HEK293 (cell line): ENCODE measurements at regions not wholly inside any gene's neighbourhood (a gene's known extent, or its start where the extent isn't known, plus 50 kb on each side); places are given as distances from the start of the nearest gene placed in this dataset.

Experiments used
- CTCF ChIA-PET: fragments of 350-600 bp; formaldehyde crosslinking; extraction: SDS; loops from one replicate; lab custom pipeline; 2021; ENCODE audit warnings: antibody characterized with exemption; lab: Yijun Ruan, JAX
- POLR2A ChIA-PET: fragments of 300-600 bp; formaldehyde crosslinking; extraction: SDS; loops from one replicate; lab custom pipeline; 2020; ENCODE audit warnings: antibody characterized with exemption, inconsistent platforms; lab: Yijun Ruan, JAX
- H3K27ac ChIP-seq: fragments of 200-500 bp; sonication (Bioruptor generic); 2 replicates; pipeline ENCODE4 v1.5.1; 2014; ENCODE audit warnings: low read depth, low read length, control low read depth, inconsistent platforms; ENCODE audit errors: extremely low read depth
- H3K36me3 ChIP-seq, 2 experiments: fragments of 200-500 bp in 1 of 2; sonication (Bioruptor generic) in 1 of 2; 1 replicate in 1 of 2; 2 replicates in 1 of 2; pipeline ENCODE4 v1.5.1; 2014 to 2017; ENCODE audit warnings: inconsistent platforms in 2 of 2, low read length in 2 of 2; ENCODE audit not compliant: control insufficient read depth in 2 of 2, insufficient read depth in 1 of 2
- H3K4me1 ChIP-seq: fragments of 200-500 bp; sonication (Bioruptor generic); 2 replicates; pipeline ENCODE4 v1.5.1; 2014; ENCODE audit warnings: mild to moderate bottlenecking, low read length, inconsistent platforms; ENCODE audit not compliant: control insufficient read depth, insufficient read depth
- H3K4me3 ChIP-seq: 2 replicates; pipeline ENCODE4 v1.5.1; 2011; ENCODE audit warnings: low read depth, mild to moderate bottlenecking, control low read depth, low read length, moderate library complexity
- H3K9me3 ChIP-seq: fragments of 200-500 bp; sonication (Bioruptor generic); 2 replicates; pipeline ENCODE4 v1.5.1; 2014; ENCODE audit warnings: low read depth, low read length, inconsistent platforms; ENCODE audit not compliant: control insufficient read depth, insufficient read depth
- GLI2 ChIP-seq: fragments of 450-650 bp; formaldehyde crosslinking; IDR thresholded peaks from 2 replicates; pipeline ENCODE4; 2017; ENCODE audit warnings: missing biosample characterization, missing genetic modification characterization, low read depth, borderline replicate concordance
- KLF7 ChIP-seq: fragments of 450-650 bp; formaldehyde crosslinking; IDR thresholded peaks from 2 replicates; pipeline ENCODE4 v1.5.1; 2016; ENCODE audit warnings: missing biosample characterization, missing genetic modification characterization, borderline replicate concordance
- OVOL3 ChIP-seq: fragments of 450-650 bp; formaldehyde crosslinking; IDR thresholded peaks from 2 replicates; pipeline ENCODE4 v1.5.1; 2016; ENCODE audit warnings: missing biosample characterization, missing genetic modification characterization
- YY2 ChIP-seq: fragments of 450-650 bp; formaldehyde crosslinking; IDR thresholded peaks from 2 replicates; pipeline ENCODE4 v1.5.1; 2016; ENCODE audit warnings: missing biosample characterization, missing genetic modification characterization
- ZBTB21 ChIP-seq: fragments of 450-650 bp; formaldehyde crosslinking; IDR thresholded peaks from 2 replicates; pipeline ENCODE4 v1.5.1; 2017; ENCODE audit warnings: missing biosample characterization, missing genetic modification characterization
- ZFP37 ChIP-seq: fragments of 450-650 bp; formaldehyde crosslinking; IDR thresholded peaks from 2 replicates; pipeline ENCODE4 v1.5.1; 2016; ENCODE audit warnings: missing biosample characterization, missing genetic modification characterization
- ZFP69B ChIP-seq: fragments of 450-650 bp; formaldehyde crosslinking; IDR thresholded peaks from 2 replicates; pipeline ENCODE4 v1.5.1; 2016; ENCODE audit warnings: missing biosample characterization, missing genetic modification characterization
- ZNF133 ChIP-seq: fragments of 450-650 bp; formaldehyde crosslinking; IDR thresholded peaks from 2 replicates; pipeline ENCODE4 v1.5.1; 2016; ENCODE audit warnings: missing biosample characterization, missing genetic modification characterization
- ZNF184 ChIP-seq: fragments of 450-650 bp; IDR thresholded peaks from 2 replicates; pipeline ENCODE4 v1.5.1; 2018; ENCODE audit warnings: missing biosample characterization, mild to moderate bottlenecking, missing genetic modification characterization
- ZNF239 ChIP-seq: fragments of 450-650 bp; formaldehyde crosslinking; IDR thresholded peaks from 2 replicates; pipeline ENCODE4 v1.5.1; 2016; ENCODE audit warnings: missing biosample characterization, missing genetic modification characterization
- ZNF473 ChIP-seq: fragments of 450-650 bp; formaldehyde crosslinking; IDR thresholded peaks from 2 replicates; pipeline ENCODE4 v1.5.1; 2017; ENCODE audit warnings: missing biosample characterization, missing genetic modification characterization
- ZNF48 ChIP-seq: fragments of 450-650 bp; formaldehyde crosslinking; IDR thresholded peaks from 2 replicates; pipeline ENCODE4 v1.5.1; 2016; ENCODE audit warnings: missing biosample characterization, missing genetic modification characterization
- ZNF530 ChIP-seq: fragments of 450-650 bp; formaldehyde crosslinking; IDR thresholded peaks from 2 replicates; pipeline ENCODE4 v1.5.1; 2016; ENCODE audit warnings: low read depth, missing biosample characterization, missing genetic modification characterization
- ZNF558 ChIP-seq: fragments of 450-650 bp; formaldehyde crosslinking; IDR thresholded peaks from 2 replicates; pipeline ENCODE4 v1.5.1; 2016; ENCODE audit warnings: missing biosample characterization, missing genetic modification characterization
- ZNF596 ChIP-seq: fragments of 450-650 bp; IDR thresholded peaks from 2 replicates; pipeline ENCODE4 v1.5.0; 2018; ENCODE audit warnings: missing biosample characterization, mild to moderate bottlenecking, missing genetic modification characterization, moderate library complexity
- ZNF624 ChIP-seq: fragments of 450-650 bp; formaldehyde crosslinking; IDR thresholded peaks from 2 replicates; pipeline ENCODE4 v1.5.1; 2017; ENCODE audit warnings: missing biosample characterization, missing genetic modification characterization
- ZNF768 ChIP-seq: fragments of 450-650 bp; formaldehyde crosslinking; IDR thresholded peaks from 2 replicates; pipeline ENCODE4 v1.5.1; 2018; ENCODE audit warnings: missing biosample characterization, mild to moderate bottlenecking, missing genetic modification characterization
- ZNF843 ChIP-seq: fragments of 450-650 bp; formaldehyde crosslinking; IDR thresholded peaks from 2 replicates; pipeline ENCODE4 v1.5.1; 2016; ENCODE audit warnings: missing biosample characterization, missing genetic modification characterization
- TF ChIP-seq, protein P1 (sequence below): fragments of 450-650 bp; formaldehyde crosslinking; IDR thresholded peaks from 2 replicates; pipeline ENCODE4 v1.5.1; 2016; ENCODE audit warnings: missing biosample characterization, missing genetic modification characterization, low read depth
- TF ChIP-seq, protein P2 (sequence below): fragments of 450-650 bp; formaldehyde crosslinking; IDR thresholded peaks from 2 replicates; pipeline ENCODE4 v1.5.1; 2016; ENCODE audit warnings: missing biosample characterization, missing genetic modification characterization
- TF ChIP-seq, protein P3 (sequence below): fragments of 450-650 bp; IDR thresholded peaks from 2 replicates; pipeline ENCODE4 v1.5.1; 2018; ENCODE audit warnings: missing biosample characterization, mild to moderate bottlenecking, missing genetic modification characterization
- TF ChIP-seq, protein P4 (sequence below): fragments of 450-650 bp; IDR thresholded peaks from 2 replicates; pipeline ENCODE4 v1.5.1; 2018; ENCODE audit warnings: missing biosample characterization, missing genetic modification characterization

DNA sequence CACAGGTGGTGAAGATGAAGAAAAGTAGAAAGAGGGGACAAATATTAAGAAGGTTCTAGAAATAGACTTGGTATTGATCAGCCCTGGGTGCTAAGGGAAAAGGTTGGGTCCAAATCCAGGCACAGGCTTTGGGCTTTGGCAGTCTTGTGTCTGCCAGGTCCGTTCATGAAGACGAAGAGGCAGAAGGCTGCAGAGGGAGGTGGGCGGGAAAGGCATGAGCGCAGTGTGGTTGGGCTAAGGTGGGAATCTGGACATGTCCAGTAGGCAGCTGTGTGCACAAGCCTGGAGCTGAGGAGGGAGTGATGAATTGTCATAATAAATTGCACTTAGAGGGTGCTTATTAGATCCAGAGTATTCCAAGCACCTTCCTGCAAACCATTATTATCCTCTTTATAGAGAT, 105.7 kb upstream of the TEX51 start:
- Histone ChIP-seq H3K4me1 (no peaks in the 10 kb centered on the region), H3K36me3 (no peaks in the 10 kb centered on the region), H3K27ac (no peak overlapping the region), H3K4me3 (no peak overlapping the region), H3K9me3 (no peaks in the 10 kb centered on the region)
- no peak for TF ChIP-seq OVOL3 (tag by site-specific recombination)
- TF ChIP-seq ZBTB21 (tag by site-specific recombination), result no peak
- TF ChIP-seq, protein P1, sequence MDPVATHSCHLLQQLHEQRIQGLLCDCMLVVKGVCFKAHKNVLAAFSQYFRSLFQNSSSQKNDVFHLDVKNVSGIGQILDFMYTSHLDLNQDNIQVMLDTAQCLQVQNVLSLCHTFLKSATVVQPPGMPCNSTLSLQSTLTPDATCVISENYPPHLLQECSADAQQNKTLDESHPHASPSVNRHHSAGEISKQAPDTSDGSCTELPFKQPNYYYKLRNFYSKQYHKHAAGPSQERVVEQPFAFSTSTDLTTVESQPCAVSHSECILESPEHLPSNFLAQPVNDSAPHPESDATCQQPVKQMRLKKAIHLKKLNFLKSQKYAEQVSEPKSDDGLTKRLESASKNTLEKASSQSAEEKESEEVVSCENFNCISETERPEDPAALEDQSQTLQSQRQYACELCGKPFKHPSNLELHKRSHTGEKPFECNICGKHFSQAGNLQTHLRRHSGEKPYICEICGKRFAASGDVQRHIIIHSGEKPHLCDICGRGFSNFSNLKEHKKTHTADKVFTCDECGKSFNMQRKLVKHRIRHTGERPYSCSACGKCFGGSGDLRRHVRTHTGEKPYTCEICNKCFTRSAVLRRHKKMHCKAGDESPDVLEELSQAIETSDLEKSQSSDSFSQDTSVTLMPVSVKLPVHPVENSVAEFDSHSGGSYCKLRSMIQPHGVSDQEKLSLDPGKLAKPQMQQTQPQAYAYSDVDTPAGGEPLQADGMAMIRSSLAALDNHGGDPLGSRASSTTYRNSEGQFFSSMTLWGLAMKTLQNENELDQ, result no peak
- TF ChIP-seq, protein P2, sequence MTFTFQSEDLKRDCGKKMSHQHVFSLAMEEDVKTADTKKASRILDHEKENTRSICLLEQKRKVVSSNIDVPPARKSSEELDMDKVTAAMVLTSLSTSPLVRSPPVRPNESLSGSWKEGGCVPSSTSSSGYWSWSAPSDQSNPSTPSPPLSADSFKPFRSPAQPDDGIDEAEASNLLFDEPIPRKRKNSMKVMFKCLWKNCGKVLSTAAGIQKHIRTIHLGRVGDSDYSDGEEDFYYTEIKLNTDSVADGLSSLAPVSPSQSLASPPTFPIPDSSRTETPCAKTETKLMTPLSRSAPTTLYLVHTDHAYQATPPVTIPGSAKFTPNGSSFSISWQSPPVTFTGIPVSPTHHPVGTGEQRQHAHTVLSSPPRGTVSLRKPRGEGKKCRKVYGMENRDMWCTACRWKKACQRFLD (tag by site-specific recombination), result no peak
- no peak for TF ChIP-seq ZNF133
- TF ChIP-seq, protein P3, sequence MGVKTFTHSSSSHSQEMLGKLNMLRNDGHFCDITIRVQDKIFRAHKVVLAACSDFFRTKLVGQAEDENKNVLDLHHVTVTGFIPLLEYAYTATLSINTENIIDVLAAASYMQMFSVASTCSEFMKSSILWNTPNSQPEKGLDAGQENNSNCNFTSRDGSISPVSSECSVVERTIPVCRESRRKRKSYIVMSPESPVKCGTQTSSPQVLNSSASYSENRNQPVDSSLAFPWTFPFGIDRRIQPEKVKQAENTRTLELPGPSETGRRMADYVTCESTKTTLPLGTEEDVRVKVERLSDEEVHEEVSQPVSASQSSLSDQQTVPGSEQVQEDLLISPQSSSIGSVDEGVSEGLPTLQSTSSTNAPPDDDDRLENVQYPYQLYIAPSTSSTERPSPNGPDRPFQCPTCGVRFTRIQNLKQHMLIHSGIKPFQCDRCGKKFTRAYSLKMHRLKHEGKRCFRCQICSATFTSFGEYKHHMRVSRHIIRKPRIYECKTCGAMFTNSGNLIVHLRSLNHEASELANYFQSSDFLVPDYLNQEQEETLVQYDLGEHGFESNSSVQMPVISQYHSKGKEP (tag by site-specific recombination), result no peak
- no peak for TF ChIP-seq ZNF558 (tag by site-specific recombination)
- TF ChIP-seq KLF7 (tag by site-specific recombination), result no peak
- TF ChIP-seq ZNF768 (tag by site-specific recombination), result no peak
- TF ChIP-seq ZNF473 (tag by site-specific recombination), result no peak
- no peak for TF ChIP-seq ZNF48 (tag by site-specific recombination)
- TF ChIP-seq GLI2 (tag by site-specific recombination), result no peak
- no peak for TF ChIP-seq ZNF624 (tag by site-specific recombination)
- no peak for TF ChIP-seq ZNF530 (tag by site-specific recombination)
- ChIA-PET CTCF (interaction anchor here (0.6 kb wide), 1 partner anchor 179 kb away, joined by 5 read pairs; no protein-coding TSS in a partner anchor), POLR2A (no interaction called here)

DNA sequence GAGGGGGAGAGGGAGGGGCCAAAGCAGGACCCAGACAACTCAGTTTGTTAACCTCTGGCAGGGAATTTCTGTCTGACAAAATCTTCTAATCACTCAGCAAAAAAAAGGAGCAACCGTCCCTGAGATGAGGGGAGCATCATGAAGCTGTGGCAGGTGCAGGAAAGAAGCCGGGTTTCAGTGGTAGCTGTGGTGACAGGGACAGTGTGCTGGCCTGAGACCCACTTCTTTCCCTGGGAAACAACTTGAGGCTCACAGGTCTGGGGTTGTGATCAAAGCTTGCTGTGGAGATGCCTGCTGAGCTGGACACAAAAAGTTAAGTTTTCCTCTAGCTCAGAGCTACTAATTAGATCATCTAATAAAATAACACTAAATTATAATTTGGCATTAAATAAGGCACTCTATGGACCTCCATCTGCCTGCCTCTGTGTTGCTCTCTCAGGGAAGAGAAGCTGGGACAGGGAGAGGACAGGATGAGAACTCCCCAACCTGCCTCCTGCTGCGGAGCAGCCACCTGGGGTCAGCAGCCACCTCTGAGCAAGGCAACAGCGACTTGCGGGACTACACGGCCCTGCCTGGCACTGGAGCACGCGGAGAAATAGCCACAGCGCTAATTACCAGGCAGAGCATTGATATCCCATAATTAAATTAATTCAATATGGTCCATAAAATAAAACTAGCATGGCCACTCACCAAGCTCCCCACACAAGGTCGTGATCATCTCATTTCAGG, 104.6 kb upstream of the TEX51 start:
- CTCF ChIA-PET, result interaction anchor here (0.6 to 1.1 kb wide), 2 partner anchors 15 to 71 kb away, joined by 3 read pairs; no protein-coding TSS in a partner anchor
- H3K27ac ChIP-seq, result no peak overlapping the region
- no peak for TF ChIP-seq ZNF843
- POLR2A ChIA-PET, result no interaction called here
- H3K4me3 ChIP-seq, result no peak overlapping the region
- no peaks in the 10 kb centered on the region for H3K4me1 ChIP-seq
- no peaks in the 10 kb centered on the region for H3K36me3 ChIP-seq
- H3K9me3 ChIP-seq, result no peaks in the 10 kb centered on the region

DNA sequence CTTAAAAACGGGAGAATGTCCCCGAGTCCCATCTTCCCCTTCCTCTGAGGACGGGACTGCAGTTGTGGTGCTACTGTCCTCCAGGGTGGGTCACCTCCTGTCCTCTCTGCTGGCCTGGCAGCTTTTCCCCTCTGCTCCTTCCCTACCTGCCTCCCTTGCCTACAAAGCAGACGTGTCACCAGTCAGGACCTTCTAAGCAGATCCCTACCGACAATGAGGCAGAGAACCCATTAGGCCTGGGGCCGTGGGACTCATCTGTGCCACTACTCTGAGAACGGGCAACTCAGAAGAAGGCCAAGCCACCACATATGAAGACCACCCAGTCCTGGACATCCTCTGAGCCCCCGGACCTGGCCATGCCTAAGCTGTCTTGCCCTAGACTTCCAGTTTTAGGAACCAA, 103.0 kb upstream of the TEX51 start:
- no peaks in the 10 kb centered on the region for H3K36me3 ChIP-seq
- ChIA-PET CTCF (interaction anchor here (0.9 kb wide), 1 partner anchor 397 kb away, joined by 3 read pairs; no protein-coding TSS in a partner anchor), POLR2A (no interaction called here)
- H3K4me1 ChIP-seq, result no peaks in the 10 kb centered on the region
- no peaks in the 10 kb centered on the region for H3K9me3 ChIP-seq
- no peak overlapping the region for H3K27ac ChIP-seq
- H3K4me3 ChIP-seq, result no peak overlapping the region
- TF ChIP-seq ZNF473 (tag by site-specific recombination), result no peak
- TF ChIP-seq, protein P4, sequence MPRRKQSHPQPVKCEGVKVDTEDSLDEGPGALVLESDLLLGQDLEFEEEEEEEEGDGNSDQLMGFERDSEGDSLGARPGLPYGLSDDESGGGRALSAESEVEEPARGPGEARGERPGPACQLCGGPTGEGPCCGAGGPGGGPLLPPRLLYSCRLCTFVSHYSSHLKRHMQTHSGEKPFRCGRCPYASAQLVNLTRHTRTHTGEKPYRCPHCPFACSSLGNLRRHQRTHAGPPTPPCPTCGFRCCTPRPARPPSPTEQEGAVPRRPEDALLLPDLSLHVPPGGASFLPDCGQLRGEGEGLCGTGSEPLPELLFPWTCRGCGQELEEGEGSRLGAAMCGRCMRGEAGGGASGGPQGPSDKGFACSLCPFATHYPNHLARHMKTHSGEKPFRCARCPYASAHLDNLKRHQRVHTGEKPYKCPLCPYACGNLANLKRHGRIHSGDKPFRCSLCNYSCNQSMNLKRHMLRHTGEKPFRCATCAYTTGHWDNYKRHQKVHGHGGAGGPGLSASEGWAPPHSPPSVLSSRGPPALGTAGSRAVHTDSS, result no peak
- TF ChIP-seq YY2, result no peak
- TF ChIP-seq ZFP37 (tag by site-specific recombination), result no peak
- no peak for TF ChIP-seq ZNF239
- TF ChIP-seq ZNF596 (tag by site-specific recombination), result no peak
- TF ChIP-seq KLF7 (tag by site-specific recombination), result no peak
- TF ChIP-seq ZFP69B, result no peak
- no peak for TF ChIP-seq ZNF184 (tag by site-specific recombination)
